Calu3 (cell line): ENCODE measurements at regions not wholly inside any gene's neighbourhood (a gene's known extent, or its start where the extent isn't known, plus 50 kb on each side); places are given as distances from the start of the nearest gene placed in this dataset.
A peak's percentile ranks its signal among the peaks of the same experiment; 100 is the strongest.

ENCODE experiments used
- BruUV-seq: library from RNA; stranded (reverse); fragments of 400-500 nt; replicated peaks from 2 replicates; lab custom pipeline; 2021; lab: Mats Ljungman, UMichigan
- CTCF ChIA-PET: fragments of 300-600 bp; sonication (Branson Sonifier 250); formaldehyde crosslinking; loops from one replicate; lab custom pipeline; 2022; ENCODE audit warnings: antibody characterized with exemption; lab: Charles Lee
- DNase-seq: peaks from one replicate; pipeline ENCODE4 v3.0.0; 2022
- H3K27ac Mint-ChIP-seq: one replicate; pipeline ENCODE4 v1.8.0; 2022; ENCODE audit warnings: mixed read lengths; ENCODE audit not compliant: unreplicated experiment
- H3K27me3 Mint-ChIP-seq: one replicate; pipeline ENCODE4 v1.8.0; 2022; ENCODE audit warnings: mixed read lengths; ENCODE audit not compliant: unreplicated experiment
- H3K36me3 Mint-ChIP-seq: one replicate; pipeline ENCODE4 v1.8.0; 2022; ENCODE audit warnings: mild to moderate bottlenecking, moderate library complexity, mixed read lengths; ENCODE audit not compliant: insufficient read depth, unreplicated experiment
- H3K4me1 Mint-ChIP-seq: one replicate; pipeline ENCODE4 v1.8.0; 2022; ENCODE audit warnings: mild to moderate bottlenecking, low read depth, mixed read lengths; ENCODE audit not compliant: unreplicated experiment
- H3K4me3 Mint-ChIP-seq: one replicate; pipeline ENCODE4 v1.8.0; 2022; ENCODE audit warnings: mild to moderate bottlenecking, low read depth, moderate library complexity, mixed read lengths; ENCODE audit not compliant: unreplicated experiment
- H3K9me3 Mint-ChIP-seq: one replicate; pipeline ENCODE4 v1.8.0; 2022; ENCODE audit warnings: low read depth, mixed read lengths; ENCODE audit not compliant: unreplicated experiment
- intact Hi-C: fragments of 100-400 bp; cut with micrococcal nuclease; formaldehyde crosslinking; loops from one replicate; pipeline ENCODE4 v1.10.0; 2022; ENCODE audit not compliant: unreplicated experiment
- TF ChIP-seq, protein P1 (sequence below): fragments of 200-600 bp; IDR thresholded peaks from one replicate; pipeline ENCODE4 v1.8.0; 2022; ENCODE audit warnings: antibody characterized with exemption; ENCODE audit not compliant: unreplicated experiment

DNA sequence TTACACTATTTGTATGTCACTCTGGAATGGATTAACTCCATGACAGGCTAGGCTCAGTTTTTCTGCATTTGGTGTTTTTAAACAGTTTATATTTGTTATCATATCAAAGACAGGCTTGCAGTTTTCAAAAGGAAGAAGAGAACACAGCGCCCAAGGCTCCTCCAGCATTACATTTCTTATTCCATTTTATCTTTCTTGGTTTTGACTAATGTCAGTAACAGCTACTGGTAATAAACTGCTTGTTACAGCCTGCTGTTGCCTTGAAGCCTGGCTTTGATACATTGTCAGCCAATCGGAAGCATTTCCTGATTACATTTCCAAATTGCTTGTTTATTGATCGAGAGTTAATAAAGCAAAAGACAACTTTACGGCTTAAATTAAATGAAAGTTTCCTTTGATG lies 166.0 kb upstream of the MDFIC start:
- Mint-ChIP-seq H3K36me3 (no peaks in the 10 kb centered on the region), H3K9me3 (peaks cover 4% of the 10 kb centered on the region), H3K27me3 (no peaks in the 10 kb centered on the region), H3K27ac (no peak overlapping the region), H3K4me1 (peaks cover 19% of the 10 kb centered on the region), H3K4me3 (no peak overlapping the region)
- CTCF ChIA-PET: no interaction called here
- intact Hi-C loops: no loop called here
- no TSS peak for BruUV-seq
- TF ChIP-seq, protein P1, sequence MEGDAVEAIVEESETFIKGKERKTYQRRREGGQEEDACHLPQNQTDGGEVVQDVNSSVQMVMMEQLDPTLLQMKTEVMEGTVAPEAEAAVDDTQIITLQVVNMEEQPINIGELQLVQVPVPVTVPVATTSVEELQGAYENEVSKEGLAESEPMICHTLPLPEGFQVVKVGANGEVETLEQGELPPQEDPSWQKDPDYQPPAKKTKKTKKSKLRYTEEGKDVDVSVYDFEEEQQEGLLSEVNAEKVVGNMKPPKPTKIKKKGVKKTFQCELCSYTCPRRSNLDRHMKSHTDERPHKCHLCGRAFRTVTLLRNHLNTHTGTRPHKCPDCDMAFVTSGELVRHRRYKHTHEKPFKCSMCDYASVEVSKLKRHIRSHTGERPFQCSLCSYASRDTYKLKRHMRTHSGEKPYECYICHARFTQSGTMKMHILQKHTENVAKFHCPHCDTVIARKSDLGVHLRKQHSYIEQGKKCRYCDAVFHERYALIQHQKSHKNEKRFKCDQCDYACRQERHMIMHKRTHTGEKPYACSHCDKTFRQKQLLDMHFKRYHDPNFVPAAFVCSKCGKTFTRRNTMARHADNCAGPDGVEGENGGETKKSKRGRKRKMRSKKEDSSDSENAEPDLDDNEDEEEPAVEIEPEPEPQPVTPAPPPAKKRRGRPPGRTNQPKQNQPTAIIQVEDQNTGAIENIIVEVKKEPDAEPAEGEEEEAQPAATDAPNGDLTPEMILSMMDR: no peak
- DNase-seq: no peak

DNA sequence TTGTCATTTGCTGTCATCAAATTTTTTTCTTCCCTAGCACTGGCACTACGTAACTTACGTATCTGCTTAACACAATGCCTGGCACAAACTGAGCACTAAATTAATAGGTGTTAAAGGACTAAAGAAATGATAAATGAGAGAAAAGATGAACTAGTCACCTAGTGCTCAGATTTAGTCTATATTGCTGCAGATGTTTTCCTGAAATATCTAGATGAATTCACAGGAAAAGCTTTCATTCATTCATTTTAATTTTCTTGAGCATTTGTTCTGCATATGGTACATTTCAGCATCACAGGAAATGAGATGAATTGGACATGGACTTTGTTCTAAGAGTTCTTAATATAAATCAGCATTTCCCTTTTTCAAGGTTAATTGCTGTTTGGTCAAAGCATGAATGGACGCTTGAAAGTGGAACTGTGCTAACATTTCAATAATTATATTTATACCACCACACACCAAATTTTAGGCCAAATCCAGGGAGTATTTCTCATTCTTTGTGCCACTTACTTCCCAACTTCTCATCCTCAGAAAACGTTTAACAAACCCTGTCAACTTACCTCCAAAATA lies 163.2 kb upstream of the MDFIC start:
- H3K4me3 Mint-ChIP-seq: no peak overlapping the region
- CTCF ChIA-PET: no interaction called here
- no peaks in the 10 kb centered on the region for H3K36me3 Mint-ChIP-seq
- TF ChIP-seq, protein P1: no peak
- DNase-seq: no peak
- H3K27ac Mint-ChIP-seq: no peak overlapping the region
- intact Hi-C loops: no loop called here
- no peaks in the 10 kb centered on the region for H3K27me3 Mint-ChIP-seq
- BruUV-seq: no TSS peak
- peaks cover 20% of the 10 kb centered on the region for H3K4me1 Mint-ChIP-seq
- H3K9me3 Mint-ChIP-seq: no peaks in the 10 kb centered on the region

DNA sequence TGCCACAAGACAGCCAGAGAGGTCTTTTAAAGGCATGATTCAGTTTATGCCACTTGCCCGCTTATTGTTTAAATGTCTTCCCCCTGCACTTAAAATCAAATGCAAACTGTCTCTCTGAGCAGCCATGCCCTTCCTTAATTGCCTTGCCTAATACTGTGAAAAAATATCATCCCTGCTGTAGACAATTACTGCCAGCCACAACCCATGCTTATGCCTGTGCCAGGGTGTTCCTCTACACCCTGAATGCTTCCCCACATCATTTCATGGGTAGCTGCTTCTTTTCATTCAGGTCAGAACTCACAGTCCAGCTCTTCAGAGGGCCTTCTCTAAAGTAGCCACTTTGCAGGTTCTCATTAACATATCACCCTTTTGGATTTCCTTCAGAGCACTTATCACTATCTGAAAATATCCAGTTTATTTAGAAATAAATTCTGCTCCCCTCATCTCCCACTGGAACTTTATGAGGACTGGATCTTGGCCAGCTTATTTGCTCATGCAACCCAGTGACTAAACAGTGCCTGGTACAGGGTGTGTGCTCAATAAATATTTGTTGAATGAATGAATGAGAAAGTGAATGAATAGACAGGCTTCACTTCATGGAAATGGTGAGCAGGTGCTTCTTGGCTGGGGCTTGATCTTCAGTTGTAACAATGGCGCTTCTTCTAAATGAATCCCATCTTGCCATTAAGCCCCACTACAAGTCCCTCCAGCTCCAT lies 162.4 kb upstream of the MDFIC start:
- peak; percentile 0 for DNase-seq
- Mint-ChIP-seq H3K4me1 (peaks cover 20% of the 10 kb centered on the region), H3K9me3 (no peaks in the 10 kb centered on the region), H3K4me3 (no peak overlapping the region), H3K27ac (no peak overlapping the region), H3K27me3 (no peaks in the 10 kb centered on the region), H3K36me3 (no peaks in the 10 kb centered on the region)
- TF ChIP-seq, protein P1: no peak
- CTCF ChIA-PET: no interaction called here
- intact Hi-C loops: no loop called here
- BruUV-seq: no TSS peak

GRCh38 chr7:114760477-114760876 lies 161.4 kb upstream of the MDFIC start:
- no peak for DNase-seq
- Mint-ChIP-seq H3K4me1 (peaks cover 20% of the 10 kb centered on the region), H3K27ac (no peak overlapping the region), H3K36me3 (no peaks in the 10 kb centered on the region), H3K9me3 (no peaks in the 10 kb centered on the region), H3K4me3 (no peak overlapping the region), H3K27me3 (no peaks in the 10 kb centered on the region)
- CTCF ChIA-PET: no interaction called here
- no TSS peak for BruUV-seq
- TF ChIP-seq, protein P1: no peak
- intact Hi-C loops: no loop called here
